Breast epithelium (tissue), 3 donors: ENCODE measurements at regions not wholly inside any gene's neighbourhood (a gene's known extent, or its start where the extent isn't known, plus 50 kb on each side); places are given as distances from the start of the nearest gene placed in this dataset.

Experiments used
- POLR2A ChIP-seq: fragments of 450-650 bp; IDR thresholded peaks from one replicate; pipeline ENCODE4 v1.6.1; 2016; ENCODE audit warnings: antibody characterized with exemption, mild to moderate bottlenecking, moderate library complexity
- POLR2AphosphoS5 ChIP-seq, 3 donors: sonication (generic); formaldehyde crosslinking; IDR thresholded peaks; one replicate each; pipeline ENCODE4 v1.6.1; 2017; ENCODE audit warnings: antibody characterized with exemption in 3 of 3
- TF ChIP-seq, protein P1 (sequence below), 3 donors: fragments of 450-650 bp; IDR thresholded peaks; one replicate each; pipeline ENCODE4 v1.5.1; 2016 to 2017; ENCODE audit warnings: antibody characterized with exemption in 3 of 3, mild to moderate bottlenecking in 3 of 3, moderate library complexity in 3 of 3

DNA sequence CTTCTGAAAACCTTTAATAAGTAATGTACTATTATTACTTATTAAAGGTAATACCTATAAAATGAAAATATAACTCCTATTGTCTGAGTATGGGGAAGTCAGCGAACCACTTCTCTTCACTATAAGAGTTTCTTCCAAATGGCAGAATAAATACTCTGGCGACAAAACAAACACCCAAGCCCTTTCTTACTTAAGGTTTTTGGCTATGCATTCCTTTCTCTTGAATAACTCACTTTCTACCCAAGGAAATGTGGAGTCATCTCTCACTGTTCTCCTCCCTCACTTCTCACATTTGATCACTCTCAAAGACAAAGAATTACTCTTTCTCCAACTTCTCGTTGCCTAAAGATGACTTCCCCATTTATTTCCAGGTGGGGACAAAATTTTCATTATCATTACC, 816.8 kb upstream of the CRIM1 start:
- TF ChIP-seq, protein P1, sequence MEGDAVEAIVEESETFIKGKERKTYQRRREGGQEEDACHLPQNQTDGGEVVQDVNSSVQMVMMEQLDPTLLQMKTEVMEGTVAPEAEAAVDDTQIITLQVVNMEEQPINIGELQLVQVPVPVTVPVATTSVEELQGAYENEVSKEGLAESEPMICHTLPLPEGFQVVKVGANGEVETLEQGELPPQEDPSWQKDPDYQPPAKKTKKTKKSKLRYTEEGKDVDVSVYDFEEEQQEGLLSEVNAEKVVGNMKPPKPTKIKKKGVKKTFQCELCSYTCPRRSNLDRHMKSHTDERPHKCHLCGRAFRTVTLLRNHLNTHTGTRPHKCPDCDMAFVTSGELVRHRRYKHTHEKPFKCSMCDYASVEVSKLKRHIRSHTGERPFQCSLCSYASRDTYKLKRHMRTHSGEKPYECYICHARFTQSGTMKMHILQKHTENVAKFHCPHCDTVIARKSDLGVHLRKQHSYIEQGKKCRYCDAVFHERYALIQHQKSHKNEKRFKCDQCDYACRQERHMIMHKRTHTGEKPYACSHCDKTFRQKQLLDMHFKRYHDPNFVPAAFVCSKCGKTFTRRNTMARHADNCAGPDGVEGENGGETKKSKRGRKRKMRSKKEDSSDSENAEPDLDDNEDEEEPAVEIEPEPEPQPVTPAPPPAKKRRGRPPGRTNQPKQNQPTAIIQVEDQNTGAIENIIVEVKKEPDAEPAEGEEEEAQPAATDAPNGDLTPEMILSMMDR (IDR thresholded peaks at IDR 0.05), result no peak
- TF ChIP-seq POLR2A, result no peak
- no peak for TF ChIP-seq POLR2AphosphoS5 (IDR thresholded peaks at IDR 0.05)
